ENCODE measurements at regions not wholly inside any gene's neighbourhood (a gene's known extent, or its start where the extent isn't known, plus 50 kb on each side); places are given as distances from the start of the nearest gene placed in this dataset.

GRCh38 chr5:124148574-124148973 is 597.9 kb downstream of the ZNF608 start:
- TF ChIP-seq TAF1 (IDR thresholded peaks at IDR 0.05; ENCODE audit: borderline replicate concordance, insufficient read depth, low read length) (no peak), REST (IDR thresholded peaks at IDR 0.05; ENCODE audit: insufficient read depth in 1 of 2, low read depth in 2 of 2, low read length in 2 of 2) (no peak), POLR2AphosphoS5 (IDR thresholded peaks at IDR 0.05; ENCODE audit: low read depth, low read length) (no peak)
